K562 (cell line): ENCODE measurements at regions not wholly inside any gene's neighbourhood (a gene's known extent, or its start where the extent isn't known, plus 50 kb on each side); places are given as distances from the start of the nearest gene placed in this dataset.

Experiments
- ATAC-seq: fragments of 200-7000 bp; cut with Tn5 transposase; 3 replicates; pipeline ENCODE4 v1.9.1; 2020; ENCODE audit warnings: moderate library complexity
- BruUV-seq: library from RNA; stranded (reverse); fragments of 400-500 nt; replicated peaks from 2 replicates; lab custom pipeline; 2021; lab: Mats Ljungman, UMichigan
- CTCF ChIA-PET: fragments of 300-600 bp; formaldehyde crosslinking; extraction: SDS; loops from one replicate; lab custom pipeline; 2021; ENCODE audit warnings: low intra/inter-chr PET ratio; lab: Yijun Ruan, JAX
- POLR2A ChIA-PET: fragments of 300-600, 350-650 bp; sonication (Branson Sonifier 250); formaldehyde crosslinking; extraction: SDS; loops from one replicate; lab custom pipeline; 2021; ENCODE audit warnings: antibody characterized with exemption, inconsistent platforms; lab: Yijun Ruan, JAX
- DNase-seq, 4 experiments: peaks; one replicate each; pipeline versions ENCODE4 v3.0.0 to v3.0.0-alpha.2; 2011 to 2018; ENCODE audit warnings: low spot score in 3 of 4, mixed read lengths in 3 of 4; ENCODE audit errors: extremely low read depth in 1 of 4
- FAIRE-seq: peaks from 2 replicates; lab custom pipeline; 2011; peaks lifted over from hg19 to GRCh38; lab: Jason Lieb, UNC
- H2AFZ ChIP-seq: 2 replicates; pipeline ENCODE4 v1.6.0; 2011; ENCODE audit warnings: low read depth, low read length, control low read depth, inconsistent platforms
- H3K27ac ChIP-seq: fragments of 200-600 bp; 3 replicates; pipeline ENCODE4 v1.8.0; 2011; ENCODE audit warnings: low read depth, mild to moderate bottlenecking, control low read depth, inconsistent platforms, low read length, moderate library complexity, mixed read lengths; ENCODE audit errors: extremely low read depth
- H3K27me3 ChIP-seq, 2 experiments: fragments of 300-600 bp in 1 of 2; 2 replicates in 1 of 2; 3 replicates in 1 of 2; pipeline versions ENCODE4 v1.6.0 to v1.8.0; 2011; ENCODE audit warnings: inconsistent platforms in 2 of 2, low read length in 2 of 2, mild to moderate bottlenecking in 1 of 2, mixed read lengths in 1 of 2, moderate library complexity in 1 of 2; ENCODE audit not compliant: control insufficient read depth in 2 of 2, insufficient read depth in 2 of 2
- H3K36me3 ChIP-seq: fragments of 300-600 bp; 3 replicates; pipeline ENCODE4 v1.8.0; 2011; ENCODE audit warnings: mild to moderate bottlenecking, low read length, inconsistent platforms; ENCODE audit not compliant: control insufficient read depth, insufficient read depth
- H3K4me1 ChIP-seq, 2 experiments: fragments of 200-600 bp in 1 of 2; replicated peaks in 1 of 2; 2 replicates in 1 of 2; 3 replicates in 1 of 2; pipeline versions ENCODE4 v1.5.1 to v1.8.0; 2011; ENCODE audit warnings: inconsistent platforms in 2 of 2, low read length in 2 of 2, mild to moderate bottlenecking in 1 of 2, mixed read lengths in 1 of 2, moderate library complexity in 1 of 2; ENCODE audit not compliant: control insufficient read depth in 2 of 2, insufficient read depth in 2 of 2
- H3K4me2 ChIP-seq: 2 replicates; pipeline ENCODE4 v1.6.1; 2011; ENCODE audit warnings: low read length, control low read depth, inconsistent platforms, mixed read lengths; ENCODE audit not compliant: insufficient read depth
- H3K4me3 ChIP-seq: fragments of 200-600 bp; sonication (generic), shearing (Covaris generic); 2 replicates; pipeline ENCODE4 v1.5.1; 2016; ENCODE audit warnings: control low read depth, inconsistent platforms
- H3K79me2 ChIP-seq: fragments of 200-600 bp; 3 replicates; pipeline ENCODE4 v1.8.0; 2011; ENCODE audit warnings: low read length, inconsistent platforms; ENCODE audit not compliant: control insufficient read depth, insufficient read depth
- H3K9ac ChIP-seq, 2 experiments: 2 replicates each; pipeline versions ENCODE4 v1.6.0 to v1.6.1; 2011; ENCODE audit warnings: low read depth in 2 of 2, low read length in 2 of 2, control low read depth in 1 of 2, inconsistent platforms in 1 of 2, mild to moderate bottlenecking in 1 of 2, mixed read lengths in 1 of 2; ENCODE audit not compliant: insufficient read depth in 1 of 2
- H3K9me1 ChIP-seq: one replicate; pipeline ENCODE4 v1.6.0; 2011; ENCODE audit warnings: inconsistent platforms, mild to moderate bottlenecking, low read length, moderate library complexity; ENCODE audit not compliant: control insufficient read depth, insufficient read depth
- H3K9me3 ChIP-seq: replicated peaks from 2 replicates; pipeline ENCODE4 v1.5.1; 2011; ENCODE audit warnings: low read depth, low read length, inconsistent platforms; ENCODE audit not compliant: control insufficient read depth, insufficient read depth
- H4K20me1 ChIP-seq: replicated peaks from 2 replicates; pipeline ENCODE4 v1.6.1; 2011; ENCODE audit warnings: low read length, inconsistent platforms, mixed read lengths; ENCODE audit not compliant: control insufficient read depth, insufficient read depth
- CBFB ChIP-seq: sonication (generic); formaldehyde crosslinking; IDR thresholded peaks from 2 replicates; pipeline ENCODE4 v1.4.0; 2020; ENCODE audit warnings: mild to moderate bottlenecking, missing genetic modification reagents
- CCNT2 ChIP-seq: IDR thresholded peaks from 2 replicates; pipeline ENCODE4 v1.6.1; 2011; ENCODE audit warnings: borderline replicate concordance, low read depth, mild to moderate bottlenecking, moderate library complexity, mixed read lengths, low read length; ENCODE audit not compliant: insufficient read length; ENCODE audit errors: extremely low read depth
- CHD4 ChIP-seq: fragments of 200-600 bp; sonication (generic); IDR thresholded peaks from 3 replicates; pipeline ENCODE4 v1.6.1; 2012; ENCODE audit warnings: low read depth, mild to moderate bottlenecking, mixed read lengths, low read length, inconsistent platforms; ENCODE audit not compliant: insufficient read depth, insufficient replicate concordance, poor library complexity, severe bottlenecking
- ETS1 ChIP-seq: conservative IDR thresholded peaks from 2 replicates; pipeline ENCODE4 v1.6.1; 2011; ENCODE audit warnings: low read depth, mild to moderate bottlenecking, low read length; ENCODE audit not compliant: control insufficient read depth
- EZH2 ChIP-seq: IDR thresholded peaks from 2 replicates; pipeline ENCODE4 v1.6.1; 2012; ENCODE audit warnings: low read depth, mild to moderate bottlenecking, inconsistent platforms, low read length, borderline replicate concordance
- FUS ChIP-seq: fragments of 200-400 bp; formaldehyde crosslinking; optimal IDR thresholded peaks from 2 replicates; pipeline ENCODE3; 2017; ENCODE audit warnings: low read depth, low read length
- GTF2F1 ChIP-seq: IDR thresholded peaks from 2 replicates; pipeline ENCODE4 v1.6.1; 2011; ENCODE audit warnings: low read depth, low read length, improper control_type of control experiment
- ID3 ChIP-seq, 2 experiments: fragments of 250-450 bp in 1 of 2; fragments of 450-650 bp in 1 of 2; sonication (Bioruptor Pico) in 1 of 2; IDR thresholded peaks; 2 replicates each; pipeline versions ENCODE4 v1.6.1 to v1.8.0; 2016 to 2021; ENCODE audit warnings: mild to moderate bottlenecking in 2 of 2, moderate library complexity in 2 of 2, missing compliant biosample characterization in 1 of 2, missing genetic modification characterization in 1 of 2
- ILK ChIP-seq: fragments of 450-650 bp; IDR thresholded peaks from 2 replicates; pipeline ENCODE4 v1.6.1; 2016; ENCODE audit warnings: missing genetic modification characterization, low read depth, mild to moderate bottlenecking, missing compliant biosample characterization, moderate library complexity, borderline replicate concordance
- KAT2B ChIP-seq: IDR thresholded peaks from one replicate; pipeline ENCODE4 v1.6.1; 2012; ENCODE audit warnings: low read depth, mild to moderate bottlenecking, control low read depth, inconsistent platforms, low read length, moderate library complexity
- KHSRP ChIP-seq: fragments of 450-650 bp; IDR thresholded peaks from 2 replicates; pipeline ENCODE4 v1.6.1; 2017
- KLF16 ChIP-seq: IDR thresholded peaks from 2 replicates; pipeline ENCODE4 v1.6.1; 2016; ENCODE audit warnings: antibody characterized with exemption
- MTA2 ChIP-seq: fragments of 450-650 bp; IDR thresholded peaks from 2 replicates; pipeline ENCODE4 v1.6.1; 2016; ENCODE audit warnings: low read depth
- PTRF ChIP-seq: fragments of 450-650 bp; IDR thresholded peaks from 2 replicates; pipeline ENCODE4 v1.6.1; 2016; ENCODE audit warnings: mild to moderate bottlenecking, missing genetic modification characterization, missing compliant biosample characterization
- SMAD3 ChIP-seq: fragments of 450-650 bp; formaldehyde crosslinking; conservative IDR thresholded peaks from 2 replicates; pipeline ENCODE4 v1.4.0; 2020; ENCODE audit warnings: mild to moderate bottlenecking
- SP2 ChIP-seq: IDR thresholded peaks from 2 replicates; pipeline ENCODE4 v1.6.1; 2011; ENCODE audit warnings: mild to moderate bottlenecking, low read depth, low read length, moderate library complexity; ENCODE audit not compliant: poor library complexity, severe bottlenecking; ENCODE audit errors: extremely low read depth
- THAP12 ChIP-seq: fragments of 250-450 bp; sonication (Bioruptor Pico); IDR thresholded peaks from 2 replicates; pipeline ENCODE4 v1.9.0; 2021; ENCODE audit warnings: mild to moderate bottlenecking, inconsistent platforms
- ZNF3 ChIP-seq: fragments of 250-450 bp; sonication (Bioruptor Pico); IDR thresholded peaks from 2 replicates; pipeline ENCODE4 v1.5.0; 2021; ENCODE audit warnings: mild to moderate bottlenecking, moderate library complexity
- ZSCAN32 ChIP-seq: fragments of 450-650 bp; formaldehyde crosslinking; IDR thresholded peaks from 2 replicates; pipeline ENCODE4 v1.4.0; 2020; ENCODE audit warnings: mild to moderate bottlenecking, moderate library complexity
- WGBS: fragments of 100-300 bp; shearing (Covaris generic); methylation state at CpG from one replicate; pipeline ENCODE4 v1.1.6; 2016; ENCODE audit warnings: low coverage, mixed read lengths; ENCODE audit not compliant: insufficient coverage; ENCODE audit errors: missing lambda C conversion rate; 5-methylcytosine and 5-hydroxymethylcytosine counted together
- in situ Hi-C: fragments of 300-500 bp; cut with MboI; formaldehyde crosslinking; loops from 4 replicates; pipeline ENCODE4 v1.15.0; 2018; ENCODE audit warnings: inconsistent platforms, mixed read lengths
- intact Hi-C: fragments of 100-400 bp; cut with micrococcal nuclease; formaldehyde crosslinking; loops from 2 replicates; pipeline ENCODE4 v1.14.2; 2022

- no peak overlapping the region for H3K4me2 ChIP-seq
- H3K9me3 ChIP-seq, result no peaks in the 10 kb centered on the region; the same call in 1 of the 2 replicates
- no peak overlapping the region for H3K9ac ChIP-seq
- no TSS peak for BruUV-seq
- H3K4me3 ChIP-seq, result no peak overlapping the region
- DNase-seq (no peak), FAIRE-seq (no peak)
- POLR2A ChIA-PET, result no interaction called here
- H3K27ac ChIP-seq, result no peak overlapping the region
- no peaks in the 10 kb centered on the region for H3K9me1 ChIP-seq
- no peaks in the 10 kb centered on the region for H3K79me2 ChIP-seq
- no peak overlapping the region for H2AFZ ChIP-seq
- TF ChIP-seq ID3 (CRISPR knock-in tag; IDR thresholded peaks at IDR 0.05), result no peak
- TF ChIP-seq ID3 (tag; IDR thresholded peaks at IDR 0.05), result no peak
- no peak for TF ChIP-seq FUS
- TF ChIP-seq CHD4, result no peak
- TF ChIP-seq ZSCAN32 (CRISPR knock-in tag), result no peak
- TF ChIP-seq CBFB (CRISPR knock-in tag), result no peak
- TF ChIP-seq EZH2, result no peak
- no peak for TF ChIP-seq PTRF
- no peak for TF ChIP-seq SMAD3 (CRISPR knock-in tag)
- no peak for TF ChIP-seq MTA2
- no peak for TF ChIP-seq SP2
- no peak for TF ChIP-seq KHSRP
- no peak for TF ChIP-seq CCNT2
- TF ChIP-seq GTF2F1, result no peak
- TF ChIP-seq KLF16, result no peak
- TF ChIP-seq ZNF3 (CRISPR knock-in tag), result no peak
- no peak for TF ChIP-seq THAP12 (CRISPR knock-in tag)
- no peak for TF ChIP-seq KAT2B
- TF ChIP-seq ILK (tag), result no peak
- TF ChIP-seq ETS1, result no peak
- TF ChIP-seq, all 486 proteins: peak for 0
- WGBS, result 3% methylated on average over 3 of the region's 3 CpGs
- H4K20me1 ChIP-seq, result no peaks in the 10 kb centered on the region
- in situ Hi-C loops (no loop called here), intact Hi-C loops (no loop called here)
- CTCF ChIA-PET, result no interaction called here
- H3K27me3 ChIP-seq, result no peaks in the 10 kb centered on the region
- H3K4me1 ChIP-seq, result no peaks in the 10 kb centered on the region
- H3K36me3 ChIP-seq, result no peaks in the 10 kb centered on the region
- no peak for ATAC-seq
These were observed 906.7 kb downstream of the DNAJB9 start for GRCh38 chr7:109476409-109476808.
